T-cell (primary cell): ENCODE measurements at regions not wholly inside any gene's neighbourhood (a gene's known extent, or its start where the extent isn't known, plus 50 kb on each side); places are given as distances from the start of the nearest gene placed in this dataset.

ENCODE experiments used
- ATAC-seq, 4 experiments: fragments of 200-7000 bp in 3 of 4; fragments of 150-1000 bp in 1 of 4; cut with Tn5 transposase; replicated peaks in 1 of 4; 1 replicate in 3 of 4; 2 replicates in 1 of 4; pipeline ENCODE4 v1.10.0; 2021; ENCODE audit warnings: moderate library complexity in 3 of 4, mild to moderate bottlenecking in 2 of 4, moderate number of reproducible peaks in 1 of 4
- CTCF ChIA-PET, 2 donors: fragments of 300-600 bp; sonication (Branson Sonifier 250); formaldehyde crosslinking; loops; one replicate each; lab custom pipeline; 2022; ENCODE audit warnings: antibody characterized with exemption in 2 of 2; lab: Charles Lee
- POLR2A ChIA-PET, 2 donors: fragments of 300-600 bp; sonication (Branson Sonifier 250); formaldehyde crosslinking; loops; one replicate each; lab custom pipeline; 2022; ENCODE audit warnings: antibody characterized with exemption in 2 of 2; lab: Charles Lee
- DNase-seq, 35 experiments: peaks; one replicate each; pipeline versions ENCODE4 v3.0.0 to v3.0.0-alpha.2; 2013 to 2023
- H3K27ac ChIP-seq: one replicate; pipeline ENCODE4 v1.5.1; 2013; ENCODE audit warnings: low read length
- H3K27me3 ChIP-seq, 2 experiments: replicated peaks in 1 of 2; 1 replicate in 1 of 2; 2 replicates in 1 of 2; pipeline versions ENCODE4 v1.6.1 to v1.7.0; 2013; ENCODE audit warnings: low read length in 1 of 2, mixed read lengths in 1 of 2; ENCODE audit not compliant: control insufficient read depth in 2 of 2, insufficient read depth in 2 of 2; ENCODE audit errors: extremely low read depth in 1 of 2
- H3K36me3 ChIP-seq, 2 donors: 1 replicate in 1 of 2; 2 replicates in 1 of 2; pipeline versions ENCODE4 v1.6.1 to v1.7.0; 2013; ENCODE audit warnings: low read length in 1 of 2; ENCODE audit not compliant: control insufficient read depth in 2 of 2, insufficient read depth in 1 of 2; ENCODE audit errors: extremely low read depth in 1 of 2
- H3K4me1 ChIP-seq, 2 experiments: 1 replicate in 1 of 2; 2 replicates in 1 of 2; pipeline versions ENCODE4 v1.6.1 to v1.7.0; 2013; ENCODE audit warnings: low read length in 2 of 2, mixed read lengths in 1 of 2; ENCODE audit not compliant: insufficient read depth in 2 of 2, control insufficient read depth in 1 of 2; ENCODE audit errors: extremely low read depth in 1 of 2
- H3K4me3 ChIP-seq, 2 donors: 1 replicate in 1 of 2; 2 replicates in 1 of 2; pipeline versions ENCODE4 v1.5.1 to v1.7.0; 2013; ENCODE audit warnings: mild to moderate bottlenecking in 2 of 2, low read length in 1 of 2, moderate library complexity in 1 of 2; ENCODE audit not compliant: control insufficient read depth in 1 of 2; ENCODE audit errors: extremely low read depth in 1 of 2
- H3K9me3 ChIP-seq: 2 replicates; pipeline ENCODE4 v1.7.0; 2013
- H3K27ac Mint-ChIP-seq, 2 donors: one replicate each; pipeline ENCODE4 v1.8.0; 2020 to 2021; ENCODE audit warnings: mild to moderate bottlenecking in 2 of 2, mixed read lengths in 2 of 2
- H3K27me3 Mint-ChIP-seq, 2 donors: one replicate each; pipeline ENCODE4 v1.8.0; 2021 to 2022; ENCODE audit warnings: mixed read lengths in 2 of 2
- H3K36me3 Mint-ChIP-seq: one replicate; pipeline ENCODE4 v1.8.0; 2021; ENCODE audit warnings: mixed read lengths
- H3K4me1 Mint-ChIP-seq, 3 donors: one replicate each; pipeline ENCODE4 v1.8.0; 2020 to 2022; ENCODE audit warnings: mixed read lengths in 3 of 3, mild to moderate bottlenecking in 1 of 3
- H3K4me3 Mint-ChIP-seq, 3 donors: one replicate each; pipeline ENCODE4 v1.8.0; 2020 to 2022; ENCODE audit warnings: mild to moderate bottlenecking in 3 of 3, mixed read lengths in 3 of 3, moderate library complexity in 3 of 3
- H3K9me3 Mint-ChIP-seq, 3 donors: one replicate each; pipeline ENCODE4 v1.8.0; 2020 to 2022; ENCODE audit warnings: mixed read lengths in 3 of 3
- WGBS: methylation state at CpG from one replicate; pipeline ENCODE4 v1.1.5; 2013; ENCODE audit warnings: missing lambda C conversion rate; ENCODE audit not compliant: insufficient coverage; 5-methylcytosine and 5-hydroxymethylcytosine counted together

DNA sequence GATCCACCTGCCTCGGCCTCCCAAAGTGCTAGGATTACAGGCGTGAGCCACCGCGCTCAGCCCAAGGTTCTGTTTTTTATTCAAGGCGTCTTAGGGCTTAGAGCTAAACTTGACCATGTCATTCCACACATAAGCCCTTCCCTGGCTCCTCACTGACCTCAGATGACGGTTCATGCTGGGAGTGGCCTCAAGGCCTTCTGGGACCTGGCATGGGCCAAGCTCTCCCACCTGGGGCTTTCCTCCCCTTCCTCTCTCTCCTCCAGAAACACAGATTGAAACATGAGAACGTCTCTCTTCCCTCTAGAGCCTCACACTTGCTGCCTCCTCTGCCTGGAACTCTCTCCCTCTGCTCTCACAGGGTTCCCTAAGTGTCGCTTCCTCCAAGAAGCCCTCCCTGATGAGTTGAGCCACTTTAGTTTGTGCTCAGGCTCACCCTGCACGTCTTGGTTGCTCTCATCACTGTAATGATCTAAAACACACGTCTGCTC lies 155.6 kb upstream of the IER5L start:
- H3K27me3 Mint-ChIP-seq: peaks cover 0 to 14% of the 10 kb centered on the region in 2 donors
- Histone ChIP-seq H3K4me1 (peaks cover 21 to 41% of the 10 kb centered on the region in 2 experiments), H3K9me3 (no peaks in the 10 kb centered on the region), H3K36me3 (no peaks in the 10 kb centered on the region), H3K27ac (no peak overlapping the region), H3K4me3 (peak overlapping the region in 1 of 2 donors; percentile 19), H3K27me3 (peaks cover 0 to 32% of the 10 kb centered on the region in 2 experiments)
- peak overlapping the region; percentile 57 to 84 (median 60) for H3K4me3 Mint-ChIP-seq
- peaks cover 30 to 32% (median 31%) of the 10 kb centered on the region in 3 donors for H3K4me1 Mint-ChIP-seq
- H3K36me3 Mint-ChIP-seq: no peaks in the 10 kb centered on the region
- POLR2A ChIA-PET: interaction anchor here in 1 of 2 donors (0.6 kb wide), 1 partner anchor 65 kb away, joined by 3 read pairs; no protein-coding TSS in a partner anchor
- H3K9me3 Mint-ChIP-seq: peaks cover 0 to 11% (median 8%) of the 10 kb centered on the region in 3 donors
- CTCF ChIA-PET: no interaction called here
- peak overlapping the region; percentile 36 to 83 for H3K27ac Mint-ChIP-seq
- ATAC-seq (no peak), DNase-seq (no peak)
- WGBS: 74% methylated on average over 7 of the region's 10 CpGs

DNA sequence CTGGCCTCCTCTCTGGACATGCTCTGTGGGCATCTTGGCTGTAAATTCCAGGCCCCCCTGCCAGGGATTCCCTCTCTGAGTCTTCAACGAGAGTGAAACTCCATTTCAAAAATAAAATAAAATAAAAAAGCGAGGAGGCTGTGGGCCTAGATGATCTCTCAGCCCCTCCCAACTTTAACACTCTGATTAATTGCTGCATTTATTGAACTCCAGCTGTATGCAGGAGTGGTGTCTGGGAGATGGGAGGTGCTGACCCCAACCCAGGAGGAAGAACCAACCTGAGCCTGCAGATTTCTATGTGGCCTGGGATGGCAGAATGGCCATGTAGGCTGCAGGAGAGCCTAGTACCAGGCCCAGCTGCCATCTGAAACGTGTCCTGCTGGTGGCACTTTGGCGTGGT lies 154.5 kb upstream of the IER5L start:
- no peak overlapping the region for H3K4me3 ChIP-seq
- peaks cover 26 to 52% of the 10 kb centered on the region in 2 experiments for H3K4me1 ChIP-seq
- H3K27me3 ChIP-seq: peaks cover 0 to 28% of the 10 kb centered on the region in 2 experiments
- Mint-ChIP-seq H3K27me3 (peaks cover 0 to 9% of the 10 kb centered on the region in 2 donors), H3K4me3 (no peak overlapping the region), H3K36me3 (no peaks in the 10 kb centered on the region), H3K4me1 (peaks cover 36 to 41% (median 41%) of the 10 kb centered on the region in 3 donors), H3K9me3 (peaks cover 0 to 11% (median 8%) of the 10 kb centered on the region in 3 donors), H3K27ac (peak overlapping the region in 1 of 2 donors; percentile 48)
- ATAC-seq (no peak), DNase-seq (no peak)
- no peaks in the 10 kb centered on the region for H3K36me3 ChIP-seq
- no peaks in the 10 kb centered on the region for H3K9me3 ChIP-seq
- ChIA-PET CTCF (no interaction called here), POLR2A (no interaction called here)
- 89% methylated on average over 2 of the region's 4 CpGs for WGBS
- H3K27ac ChIP-seq: no peak overlapping the region

DNA sequence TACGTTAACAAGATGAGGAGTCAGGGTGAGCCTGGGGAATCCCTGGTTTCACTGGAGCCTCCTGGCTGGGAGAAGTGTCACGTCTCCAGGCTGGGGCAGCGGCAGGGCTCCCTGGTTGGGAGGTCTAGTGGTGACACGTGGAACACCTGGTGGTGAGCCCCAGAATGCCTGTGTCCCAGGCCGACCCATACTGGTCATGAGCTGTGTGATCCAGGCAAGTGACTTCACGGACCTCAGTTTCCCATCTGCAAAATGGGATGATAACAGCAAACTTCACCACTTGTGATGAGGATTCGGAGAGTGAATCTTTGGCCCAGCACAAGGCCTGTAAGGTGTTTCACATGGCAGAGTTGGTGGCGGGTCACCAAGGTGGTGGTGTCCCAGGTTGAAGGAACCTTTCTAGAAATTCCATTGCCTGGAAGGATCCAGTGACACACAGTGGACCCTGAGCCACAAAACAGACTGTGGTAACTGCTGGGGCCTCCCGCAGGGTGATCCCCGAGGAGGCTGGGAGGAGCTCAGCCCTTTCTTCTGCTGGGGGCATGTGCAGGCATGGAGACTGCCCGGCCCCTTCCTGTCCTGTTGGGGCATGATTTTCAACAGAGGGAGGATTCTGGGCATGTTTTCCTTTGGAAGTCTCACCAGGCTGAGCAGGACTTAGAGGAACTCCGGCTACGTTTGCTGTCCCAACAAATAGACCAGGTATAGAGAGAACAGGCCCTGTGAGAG lies 153.9 kb upstream of the IER5L start:
- ChIA-PET CTCF (no interaction called here), POLR2A (no interaction called here)
- no peaks in the 10 kb centered on the region for H3K9me3 ChIP-seq
- peaks cover 0 to 9% of the 10 kb centered on the region in 2 donors for H3K27me3 Mint-ChIP-seq
- no peaks in the 10 kb centered on the region for H3K36me3 ChIP-seq
- H3K4me1 ChIP-seq: peaks cover 26 to 47% of the 10 kb centered on the region in 2 experiments
- 100% methylated on average over 11 of the region's 13 CpGs for WGBS
- H3K36me3 Mint-ChIP-seq: no peaks in the 10 kb centered on the region
- DNase-seq (no peak), ATAC-seq (no peak)
- H3K4me3 ChIP-seq: no peak overlapping the region
- no peak overlapping the region for H3K27ac Mint-ChIP-seq
- H3K4me3 Mint-ChIP-seq: no peak overlapping the region
- H3K9me3 Mint-ChIP-seq: peaks cover 0 to 11% (median 8%) of the 10 kb centered on the region in 3 donors
- H3K27ac ChIP-seq: no peak overlapping the region
- H3K4me1 Mint-ChIP-seq: peaks cover 37 to 42% (median 41%) of the 10 kb centered on the region in 3 donors
- peaks cover 0 to 22% of the 10 kb centered on the region in 2 experiments for H3K27me3 ChIP-seq

DNA sequence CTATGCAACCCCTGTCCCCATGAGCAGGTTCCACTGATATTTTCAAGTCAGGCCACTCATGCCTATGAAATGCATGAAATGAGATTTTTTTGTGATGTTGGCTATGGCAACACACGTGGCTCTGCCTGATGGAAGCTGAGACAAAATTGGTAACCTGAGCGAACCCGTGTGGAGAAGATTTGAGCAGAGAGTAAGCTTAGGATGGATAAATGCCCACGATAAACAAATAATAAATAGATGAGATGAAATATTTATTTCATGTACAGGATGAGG lies 153.4 kb upstream of the IER5L start:
- Mint-ChIP-seq H3K9me3 (peaks cover 0 to 11% (median 8%) of the 10 kb centered on the region in 3 donors), H3K36me3 (no peaks in the 10 kb centered on the region), H3K27ac (no peak overlapping the region), H3K4me1 (peaks cover 33 to 38% (median 36%) of the 10 kb centered on the region in 3 donors), H3K4me3 (no peak overlapping the region), H3K27me3 (peaks cover 0 to 7% of the 10 kb centered on the region in 2 donors)
- Histone ChIP-seq H3K36me3 (no peaks in the 10 kb centered on the region), H3K27me3 (peaks cover 0 to 19% of the 10 kb centered on the region in 2 experiments), H3K4me3 (no peak overlapping the region), H3K4me1 (peaks cover 26 to 44% of the 10 kb centered on the region in 2 experiments), H3K9me3 (no peaks in the 10 kb centered on the region), H3K27ac (no peak overlapping the region)
- CTCF ChIA-PET: no interaction called here
- no peak for ATAC-seq
- no peak for DNase-seq
- POLR2A ChIA-PET: no interaction called here
- WGBS: 90% methylated on average over 2 of the region's 4 CpGs

DNA sequence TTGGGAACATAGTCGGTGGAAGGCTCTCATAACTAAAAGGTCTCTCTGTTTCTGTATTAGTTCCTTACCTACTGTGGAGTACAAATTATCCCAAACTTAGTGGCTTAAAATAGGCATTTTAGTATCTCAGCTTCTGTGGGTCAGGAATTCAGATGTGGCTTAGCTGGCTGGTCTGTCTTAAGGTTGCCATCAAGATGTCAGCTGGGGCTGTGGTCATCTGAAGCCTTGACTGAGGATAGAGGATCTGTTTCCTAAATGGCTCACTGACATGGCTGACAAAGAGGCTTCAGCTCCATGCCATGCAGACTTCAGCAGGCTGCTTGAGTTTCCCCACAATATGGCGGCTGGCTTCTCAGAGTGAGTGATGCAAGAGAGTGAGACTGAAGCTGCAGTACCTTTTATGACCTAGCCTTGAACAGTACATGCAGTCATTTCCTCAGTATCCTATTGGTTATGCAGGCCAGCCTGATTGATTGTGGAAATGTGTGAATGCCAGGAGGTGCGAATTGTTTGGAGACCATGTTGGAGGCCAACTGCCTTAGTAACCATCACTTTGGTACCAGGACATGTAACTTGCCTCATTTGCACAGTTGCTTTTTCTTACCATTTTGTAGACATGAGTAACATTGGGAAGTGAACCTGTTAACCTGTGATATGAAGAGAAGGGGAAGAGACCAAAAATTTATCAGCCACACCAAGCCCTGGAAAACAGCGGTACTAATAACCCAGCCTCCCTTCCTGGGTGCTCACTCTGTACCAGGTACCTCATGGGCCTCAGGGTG lies 152.8 kb upstream of the IER5L start:
- ATAC-seq (no peak), DNase-seq (no peak)
- Histone ChIP-seq H3K27me3 (peaks cover 0 to 15% of the 10 kb centered on the region in 2 experiments), H3K36me3 (no peaks in the 10 kb centered on the region), H3K9me3 (no peaks in the 10 kb centered on the region), H3K4me3 (no peak overlapping the region), H3K27ac (no peak overlapping the region), H3K4me1 (peaks cover 21 to 39% of the 10 kb centered on the region in 2 experiments)
- Mint-ChIP-seq H3K36me3 (no peaks in the 10 kb centered on the region), H3K27ac (peak overlapping the region in 1 of 2 donors; percentile 13), H3K4me3 (no peak overlapping the region), H3K4me1 (peaks cover 29 to 33% (median 31%) of the 10 kb centered on the region in 3 donors), H3K27me3 (peaks cover 0 to 7% of the 10 kb centered on the region in 2 donors), H3K9me3 (peaks cover 0 to 11% (median 8%) of the 10 kb centered on the region in 3 donors)
- WGBS: 83% methylated on average over 2 of the region's 4 CpGs
- ChIA-PET CTCF (interaction anchor here in 1 of 2 donors (0.6 kb wide), 1 partner anchor 165 kb away, joined by 5 read pairs; no protein-coding TSS in a partner anchor), POLR2A (no interaction called here)

DNA sequence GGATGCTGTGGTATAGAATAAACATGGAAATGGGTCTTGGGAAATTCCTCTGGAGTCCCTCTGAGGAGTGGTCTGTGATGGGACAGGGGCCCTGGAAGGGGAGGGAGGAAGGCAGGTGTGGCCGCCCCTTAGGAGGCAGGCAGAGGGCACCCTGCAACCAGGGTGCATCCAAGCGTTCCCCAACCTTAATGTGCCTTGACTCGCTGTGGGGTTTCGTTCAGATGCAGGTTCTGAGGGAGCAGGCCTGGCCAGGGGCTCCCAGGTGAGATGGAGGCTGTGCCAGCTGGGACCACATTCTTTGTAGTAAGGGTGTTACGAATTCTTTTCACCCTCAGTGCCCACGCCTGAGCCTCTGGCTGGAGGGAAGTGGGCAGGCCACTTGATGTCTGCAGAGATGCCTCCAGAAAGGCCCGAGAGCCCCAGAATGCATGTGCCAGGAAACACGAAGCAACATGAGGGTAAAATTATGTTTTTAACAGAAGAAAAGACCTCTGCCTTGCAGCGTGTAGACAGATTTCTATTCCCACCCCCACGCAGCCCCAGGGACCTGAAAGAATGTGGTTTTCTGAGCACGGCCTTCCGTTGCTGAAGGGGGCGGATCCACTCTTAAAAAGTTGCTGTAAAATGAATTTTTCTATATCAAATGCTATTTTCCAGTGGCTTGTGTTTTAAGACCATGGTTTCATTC lies 150.4 kb upstream of the IER5L start:
- peak overlapping the region; percentile 76 to 84 for H3K27ac Mint-ChIP-seq
- H3K36me3 Mint-ChIP-seq: no peaks in the 10 kb centered on the region
- Histone ChIP-seq H3K4me1 (peaks cover 5 to 17% of the 10 kb centered on the region in 2 experiments), H3K4me3 (no peak overlapping the region), H3K9me3 (no peaks in the 10 kb centered on the region), H3K36me3 (no peaks in the 10 kb centered on the region), H3K27ac (no peak overlapping the region), H3K27me3 (no peaks in the 10 kb centered on the region)
- H3K9me3 Mint-ChIP-seq: peaks cover 0 to 11% (median 8%) of the 10 kb centered on the region in 3 donors
- H3K27me3 Mint-ChIP-seq: no peaks in the 10 kb centered on the region
- CTCF ChIA-PET: no interaction called here
- ATAC-seq (peak in 3 of 4 experiments; percentile 60 to 71 (median 66)), DNase-seq (peak in 10 of 35 experiments; percentile 3 to 35 (median 28))
- POLR2A ChIA-PET: no interaction called here
- whole genome bisulfite sequencing: 17% methylated on average over 2 of the region's 13 CpGs
- H3K4me3 Mint-ChIP-seq: peak overlapping the region in 2 of 3 donors; percentile 13 to 50
- H3K4me1 Mint-ChIP-seq: peaks cover 14 to 19% (median 15%) of the 10 kb centered on the region in 3 donors
